ENCODE measurements at regions not wholly inside any gene's neighbourhood (a gene's known extent, or its start where the extent isn't known, plus 50 kb on each side); places are given as distances from the start of the nearest gene placed in this dataset.
A peak's percentile ranks its signal among the peaks of the same experiment; 100 is the strongest.

DNA sequence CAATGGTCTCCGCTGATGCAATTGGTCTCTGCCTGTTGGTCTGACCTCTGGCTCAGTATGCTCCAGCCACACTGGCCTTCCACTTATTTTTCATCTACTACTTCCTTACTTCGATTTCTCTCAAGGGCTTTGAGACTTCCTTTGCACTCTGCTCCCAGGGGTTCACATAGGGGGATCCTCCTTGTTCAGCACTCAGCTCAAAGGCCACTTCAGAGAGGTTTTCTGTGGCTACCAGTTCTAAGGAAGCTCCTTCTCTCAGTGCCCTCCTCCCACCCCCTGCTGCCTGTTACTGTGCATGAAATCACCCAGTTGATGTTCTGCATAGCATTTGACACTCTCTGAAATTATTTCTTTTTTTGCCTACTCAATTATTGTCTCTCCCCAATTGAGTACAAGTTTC lies 476.4 kb downstream of the HS3ST3B1 start:
- DNase-seq (ENCODE audit: low read depth), result no peak
- TF ChIP-seq, protein P1, sequence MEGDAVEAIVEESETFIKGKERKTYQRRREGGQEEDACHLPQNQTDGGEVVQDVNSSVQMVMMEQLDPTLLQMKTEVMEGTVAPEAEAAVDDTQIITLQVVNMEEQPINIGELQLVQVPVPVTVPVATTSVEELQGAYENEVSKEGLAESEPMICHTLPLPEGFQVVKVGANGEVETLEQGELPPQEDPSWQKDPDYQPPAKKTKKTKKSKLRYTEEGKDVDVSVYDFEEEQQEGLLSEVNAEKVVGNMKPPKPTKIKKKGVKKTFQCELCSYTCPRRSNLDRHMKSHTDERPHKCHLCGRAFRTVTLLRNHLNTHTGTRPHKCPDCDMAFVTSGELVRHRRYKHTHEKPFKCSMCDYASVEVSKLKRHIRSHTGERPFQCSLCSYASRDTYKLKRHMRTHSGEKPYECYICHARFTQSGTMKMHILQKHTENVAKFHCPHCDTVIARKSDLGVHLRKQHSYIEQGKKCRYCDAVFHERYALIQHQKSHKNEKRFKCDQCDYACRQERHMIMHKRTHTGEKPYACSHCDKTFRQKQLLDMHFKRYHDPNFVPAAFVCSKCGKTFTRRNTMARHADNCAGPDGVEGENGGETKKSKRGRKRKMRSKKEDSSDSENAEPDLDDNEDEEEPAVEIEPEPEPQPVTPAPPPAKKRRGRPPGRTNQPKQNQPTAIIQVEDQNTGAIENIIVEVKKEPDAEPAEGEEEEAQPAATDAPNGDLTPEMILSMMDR (IDR thresholded peaks at IDR 0.05; ENCODE audit: control insufficient read depth, insufficient read depth, low read depth, low read length, missing control alignments), result no peak
- H3K4me3 ChIP-seq (ENCODE audit: control insufficient read depth, low read depth, low read length), result no peak overlapping the region

DNA sequence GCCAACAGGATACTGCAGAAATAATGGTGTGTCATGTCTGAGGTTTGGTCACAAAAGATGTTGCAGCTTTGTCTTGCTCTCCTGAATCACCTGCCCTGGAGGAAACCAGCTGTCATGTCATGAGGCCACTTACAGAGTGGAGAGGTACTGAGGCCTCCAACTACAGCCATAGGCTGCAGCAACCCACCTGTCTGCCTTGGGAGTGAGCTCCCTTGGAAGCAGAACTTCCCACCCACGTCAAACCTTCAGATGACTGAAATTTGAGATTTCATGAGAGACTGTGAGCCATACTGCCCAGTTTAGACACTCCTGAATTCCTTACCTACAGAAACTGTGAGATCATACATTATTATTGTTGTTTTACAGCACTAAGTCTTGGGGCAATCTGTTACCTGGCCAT lies 475.9 kb downstream of the HS3ST3B1 start:
- DNase-seq (ENCODE audit: low read depth), result no peak
- TF ChIP-seq, protein P1 (IDR thresholded peaks at IDR 0.05; ENCODE audit: control insufficient read depth, insufficient read depth, low read depth, low read length, missing control alignments), result no peak
- no peak overlapping the region for H3K4me3 ChIP-seq (ENCODE audit: control insufficient read depth, low read depth, low read length)

DNA sequence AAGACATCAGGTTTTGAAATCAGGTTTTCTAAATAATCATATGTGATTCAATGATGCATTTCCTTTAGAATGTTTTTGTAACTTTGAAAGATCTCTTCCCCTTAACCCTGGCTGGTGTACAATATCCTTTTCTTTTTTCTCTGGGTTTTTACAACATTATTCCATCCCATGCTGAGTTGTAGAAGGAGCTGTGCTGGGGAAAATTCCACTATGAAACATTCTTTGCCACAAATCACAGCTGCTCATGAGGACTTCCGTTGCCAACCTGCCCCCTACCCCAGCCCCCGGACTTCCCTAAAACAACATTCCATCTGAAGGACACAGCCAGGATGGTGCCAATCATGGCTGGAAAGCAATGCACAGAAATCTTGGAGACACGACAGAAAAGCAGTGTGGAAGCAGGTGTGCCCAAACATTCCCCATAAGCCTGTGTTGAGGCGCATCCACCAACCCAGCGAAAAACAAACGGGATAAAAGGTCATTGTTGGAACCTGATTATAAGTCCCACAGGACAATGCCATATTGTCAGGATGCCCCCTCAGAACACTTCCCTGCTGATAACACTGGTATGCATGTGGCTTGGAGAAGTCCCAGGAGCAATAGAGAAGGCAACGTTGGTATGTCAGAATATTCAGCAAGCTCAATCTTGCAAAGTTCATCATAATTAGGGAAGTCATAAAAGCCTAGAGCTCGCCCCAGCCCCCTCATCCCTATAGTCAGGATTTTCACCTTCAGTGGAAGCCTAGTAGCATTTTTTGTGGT lies 475.0 kb downstream of the HS3ST3B1 start:
- TF ChIP-seq, protein P1 (IDR thresholded peaks at IDR 0.05; ENCODE audit: control insufficient read depth, insufficient read depth, low read depth, low read length, missing control alignments), result no peak
- DNase-seq (ENCODE audit: low read depth), result peak; percentile 53
- H3K4me3 ChIP-seq (ENCODE audit: control insufficient read depth, low read depth, low read length), result no peak overlapping the region

DNA sequence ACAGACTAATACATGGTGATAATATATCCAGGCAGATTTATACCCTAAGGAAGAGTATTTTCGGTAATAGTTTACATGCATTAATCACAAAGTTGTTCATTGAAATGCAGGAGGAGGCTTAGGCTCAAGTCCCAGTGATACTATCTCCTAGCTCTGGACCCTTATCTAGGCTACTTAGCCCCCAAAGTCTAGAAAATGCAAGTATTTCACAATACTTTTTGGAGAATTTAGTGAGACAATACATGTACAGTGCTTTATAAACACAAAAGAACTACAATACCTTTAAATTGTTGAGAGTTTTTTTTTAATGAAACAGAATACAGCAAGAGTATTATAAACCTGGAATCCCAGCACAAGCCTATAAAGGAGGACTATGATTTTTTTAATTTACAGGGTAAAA lies 473.9 kb downstream of the HS3ST3B1 start:
- DNase-seq (ENCODE audit: low read depth), result no peak
- TF ChIP-seq, protein P1 (IDR thresholded peaks at IDR 0.05; ENCODE audit: control insufficient read depth, insufficient read depth, low read depth, low read length, missing control alignments), result no peak
- H3K4me3 ChIP-seq (ENCODE audit: control insufficient read depth, low read depth, low read length), result no peak overlapping the region

DNA sequence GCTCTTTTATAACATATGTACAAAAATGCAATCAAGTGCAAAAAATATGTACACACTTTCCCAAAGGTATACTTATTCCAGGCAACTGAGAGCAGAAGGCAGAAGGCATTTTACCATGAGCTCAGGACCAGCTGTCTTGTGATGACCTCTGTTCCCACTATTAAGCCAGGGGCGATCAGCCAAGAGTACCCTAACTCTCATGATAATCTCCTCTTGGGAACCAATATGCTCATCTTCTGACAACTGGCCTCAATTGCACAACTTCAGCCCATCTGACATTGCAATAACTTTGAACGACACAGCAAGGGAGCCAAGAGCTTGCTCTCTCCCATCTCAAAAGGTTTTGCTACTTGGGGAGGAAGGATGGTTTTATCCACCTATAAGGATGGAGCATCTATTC lies 471.9 kb downstream of the HS3ST3B1 start:
- TF ChIP-seq, protein P1 (IDR thresholded peaks at IDR 0.05; ENCODE audit: control insufficient read depth, insufficient read depth, low read depth, low read length, missing control alignments), result no peak

DNA sequence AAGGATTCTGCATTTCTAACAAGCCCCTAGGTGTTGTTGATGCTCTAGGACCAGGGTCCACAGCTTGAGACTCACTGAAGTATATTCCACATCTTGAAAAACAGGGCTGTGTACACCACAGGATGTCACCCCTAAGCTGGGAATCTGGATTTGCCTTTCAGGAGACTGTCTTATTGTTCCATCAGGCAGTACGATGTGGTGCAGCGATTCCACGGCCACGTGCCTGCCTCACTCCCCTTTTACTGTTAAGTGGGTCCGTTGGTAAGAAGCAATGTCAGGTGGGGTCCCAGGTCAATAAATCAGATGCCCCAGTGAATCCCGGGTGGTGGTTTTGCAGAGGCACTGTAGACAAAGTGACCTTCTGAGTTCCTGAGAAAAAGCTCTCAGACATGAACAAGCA lies 470.7 kb downstream of the HS3ST3B1 start:
- no peak overlapping the region for H3K4me3 ChIP-seq (ENCODE audit: control insufficient read depth, low read depth, low read length)
- no peak for DNase-seq (ENCODE audit: low read depth)
- TF ChIP-seq, protein P1 (IDR thresholded peaks at IDR 0.05; ENCODE audit: control insufficient read depth, insufficient read depth, low read depth, low read length, missing control alignments), result no peak

More for the DNA sequence above, 471.9 kb downstream of the HS3ST3B1 start:
- no peak for DNase-seq (ENCODE audit: low read depth)
- no peak overlapping the region for H3K4me3 ChIP-seq (ENCODE audit: control insufficient read depth, low read depth, low read length)
